Inflammatory macrophage treated with lipopolysaccharide for 1 hour (primary cell): ENCODE measurements at regions not wholly inside any gene's neighbourhood (a gene's known extent, or its start where the extent isn't known, plus 50 kb on each side); places are given as distances from the start of the nearest gene placed in this dataset.

Experiments used
- DNase-seq, 2 donors: peaks; one replicate each; pipeline ENCODE4 v3.0.0-alpha.2; 2020 to 2022

DNA sequence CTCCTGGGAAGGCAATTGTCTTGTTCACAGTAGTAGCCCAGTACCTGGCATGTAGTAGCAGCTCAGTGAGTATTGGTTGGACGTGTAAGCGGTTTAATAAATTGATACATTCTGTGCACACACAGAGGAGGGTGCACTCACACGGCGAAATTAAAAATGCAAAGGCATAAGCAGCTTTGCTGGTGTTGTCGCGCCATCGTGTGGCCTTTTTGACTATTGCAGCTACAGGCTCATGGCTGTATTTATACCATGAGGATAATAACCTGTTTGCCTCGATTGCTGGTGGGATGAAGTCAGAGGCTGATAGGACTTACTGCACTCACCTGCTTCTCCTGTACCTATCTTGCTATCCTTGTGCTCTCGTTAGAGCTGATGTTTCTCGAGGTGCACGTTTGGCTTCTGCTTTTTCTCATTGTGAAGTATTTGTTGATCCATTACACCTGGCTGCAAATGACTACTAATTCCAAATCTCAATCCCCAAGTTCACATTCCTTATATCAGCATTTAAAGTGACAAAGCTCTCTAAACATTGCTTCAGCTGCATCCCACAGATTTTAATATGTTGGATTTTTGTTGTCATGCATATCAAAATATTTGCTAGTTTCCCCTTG is 61.5 kb downstream of the TBXT start:
- peak; percentile 8 to 82 for DNase-seq

DNA sequence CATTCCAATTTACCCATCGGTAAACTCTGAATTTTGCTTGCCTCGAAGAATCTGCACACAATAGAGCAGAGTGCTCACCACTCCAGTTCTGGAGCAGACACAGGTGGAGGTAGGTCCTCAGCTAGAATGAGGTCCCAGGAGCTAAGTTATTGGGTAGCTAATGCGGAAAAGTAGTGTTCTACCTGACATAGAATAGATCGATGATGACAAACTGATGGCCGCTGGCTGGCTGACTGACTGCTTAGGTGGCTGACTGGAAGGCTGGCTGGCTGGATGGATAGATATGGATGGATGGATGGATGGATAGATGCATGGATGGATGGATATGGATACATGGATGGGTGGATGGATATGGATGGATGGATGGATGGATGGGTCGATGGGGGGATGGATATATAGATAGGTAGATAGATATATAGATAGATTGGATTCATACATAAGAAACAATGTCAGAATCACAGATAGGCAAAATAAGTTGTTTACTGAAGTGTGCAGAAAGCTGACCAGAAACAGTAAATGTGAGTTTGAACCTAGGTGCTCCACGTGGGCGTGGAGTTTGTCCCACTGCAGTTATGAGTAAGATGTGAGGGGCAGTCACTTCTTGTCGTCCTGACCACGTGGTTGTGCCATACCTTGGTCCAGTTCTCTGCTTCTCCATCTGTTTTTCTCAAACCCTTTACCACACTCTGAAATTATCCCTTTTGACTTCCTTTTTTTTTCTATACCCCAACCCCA is 62.1 kb downstream of the TBXT start:
- DNase-seq, result no peak

DNA sequence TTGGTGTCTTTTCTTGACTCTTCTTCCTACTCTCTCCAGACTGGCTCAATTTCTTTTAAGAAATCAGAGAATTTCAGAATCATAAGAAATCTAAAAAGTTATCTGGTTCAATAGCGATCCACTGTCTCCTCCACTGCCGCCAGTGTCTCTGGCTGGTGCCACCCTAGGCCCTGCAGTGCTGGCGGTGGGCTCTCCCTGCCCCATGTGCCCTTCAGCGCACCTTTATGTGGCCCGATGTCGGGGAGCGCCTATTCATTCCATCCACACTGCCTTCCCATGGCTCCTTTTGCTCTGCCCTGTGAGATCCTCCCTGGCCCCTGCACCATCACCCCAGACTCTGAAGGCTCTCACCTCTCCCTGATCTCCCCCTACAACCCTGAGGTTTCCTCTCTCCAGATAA is 62.8 kb downstream of the TBXT start:
- no peak for DNase-seq

DNA sequence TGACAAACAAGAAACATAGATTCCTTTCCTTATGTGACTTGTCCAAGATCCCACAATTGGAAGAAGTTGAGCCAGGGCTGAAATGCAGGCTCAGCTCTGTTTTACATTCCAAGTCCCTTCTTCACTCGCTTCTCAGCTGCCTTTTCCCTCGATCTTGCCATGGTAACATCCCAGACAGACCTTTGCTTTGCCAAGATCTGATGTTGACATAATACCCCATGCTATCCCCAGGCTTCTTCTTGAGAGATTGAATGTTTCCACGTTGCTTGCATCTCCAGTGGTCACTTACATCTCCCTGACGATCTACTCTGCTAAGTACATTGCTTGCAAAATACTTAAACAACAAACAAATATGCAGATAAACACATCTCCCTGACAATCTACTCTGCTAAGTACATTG is 63.5 kb downstream of the TBXT start:
- DNase-seq, result no peak

- no peak for DNase-seq
These were observed 65.7 kb downstream of the TBXT start for GRCh38 chr6:166101819-166102419.

- DNase-seq, result peak; percentile 19 to 64
These were observed 69.6 kb downstream of the TBXT start for GRCh38 chr6:166097914-166098522.

DNA sequence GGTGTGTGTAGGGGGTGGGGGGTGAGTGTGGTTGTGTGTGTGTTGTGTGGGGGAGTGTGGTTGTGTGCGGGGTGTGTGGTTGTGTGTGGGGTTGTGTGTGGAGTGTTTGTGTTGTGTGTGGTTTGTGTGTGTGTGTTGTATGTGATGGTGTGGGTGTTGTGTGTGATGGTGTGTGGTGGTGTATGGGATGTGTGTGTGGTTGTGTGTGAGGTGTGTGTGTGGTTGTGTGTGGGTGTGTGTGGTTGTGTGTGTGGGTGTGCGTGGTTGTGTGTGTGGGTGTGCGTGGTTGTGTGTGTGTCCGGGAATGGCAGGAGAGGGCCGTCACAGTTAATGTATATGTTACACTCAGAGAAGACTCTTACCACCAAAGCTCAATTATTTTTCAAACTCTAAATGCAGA is 79.8 kb downstream of the TBXT start:
- DNase-seq, result no peak

DNA sequence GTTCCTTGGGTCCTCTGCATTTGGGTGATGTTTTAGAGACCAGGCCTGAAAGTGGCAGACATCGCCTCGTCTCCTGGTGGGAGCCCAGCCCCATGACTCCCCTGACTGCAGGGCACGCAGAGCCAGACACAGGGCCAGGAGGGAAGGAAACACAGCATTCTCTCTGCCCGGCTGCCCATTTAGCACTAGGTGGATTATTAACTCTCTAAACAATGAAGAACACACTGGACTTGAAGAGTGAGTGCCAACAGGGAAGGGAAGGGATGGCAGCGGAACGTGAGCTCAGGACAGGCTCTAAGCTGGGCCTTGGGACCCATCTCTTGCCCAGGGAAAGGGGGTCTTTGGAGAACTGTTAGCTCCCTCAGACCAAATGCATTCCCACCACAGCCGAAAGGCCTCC is 80.4 kb downstream of the TBXT start:
- DNase-seq, result no peak

- DNase-seq, result no peak
These were observed 82.2 kb downstream of the TBXT start for GRCh38 chr6:166085500-166085899.

GRCh38 chr6:166084951-166085350 is 82.7 kb downstream of the TBXT start:
- DNase-seq, result no peak

GRCh38 chr6:166079841-166080240 is 87.8 kb downstream of the TBXT start:
- DNase-seq, result no peak

- no peak for DNase-seq
These were observed 89.4 kb downstream of the TBXT start for GRCh38 chr6:166078294-166078693.

DNA sequence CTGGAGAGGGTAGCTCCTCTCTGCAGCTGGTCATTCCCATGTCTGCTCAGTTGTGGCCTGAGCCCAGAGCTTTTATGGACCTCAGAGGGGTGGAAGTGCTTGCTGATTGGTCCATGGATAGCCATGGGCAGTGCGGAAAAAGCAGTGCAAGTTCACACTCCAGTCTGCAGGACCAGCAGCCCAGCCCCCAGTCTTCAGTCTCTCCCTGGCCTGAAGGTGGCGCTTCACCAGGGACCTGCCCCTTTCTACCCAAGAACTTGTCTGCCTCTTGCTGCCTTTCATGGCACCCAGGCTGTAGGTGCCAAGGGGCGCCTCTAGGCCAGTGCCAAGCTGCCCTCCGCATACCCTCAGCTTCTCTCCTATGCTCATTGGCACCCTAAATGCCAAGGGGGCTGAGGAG is 91.0 kb downstream of the TBXT start:
- no peak for DNase-seq

DNA sequence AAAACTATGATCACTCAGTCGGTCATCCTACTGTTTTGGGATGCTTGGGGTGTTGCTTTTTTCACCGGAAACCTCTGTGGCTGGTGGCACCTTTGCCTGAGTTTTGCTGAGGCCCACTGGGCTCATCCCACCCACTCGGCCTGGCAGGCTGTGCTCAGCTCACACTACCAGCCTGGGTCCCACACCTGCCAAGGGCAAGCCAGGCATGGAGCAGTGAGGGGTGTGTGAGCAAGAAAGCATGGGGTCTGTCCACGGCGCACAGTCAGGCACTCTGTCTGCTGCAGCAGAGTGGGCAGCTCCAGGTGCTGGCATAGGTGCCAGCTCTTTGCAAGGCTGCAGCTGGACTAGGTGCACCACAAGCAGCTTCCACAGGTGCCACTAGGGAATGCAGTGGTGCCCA is 91.7 kb downstream of the TBXT start:
- DNase-seq, result no peak

DNA sequence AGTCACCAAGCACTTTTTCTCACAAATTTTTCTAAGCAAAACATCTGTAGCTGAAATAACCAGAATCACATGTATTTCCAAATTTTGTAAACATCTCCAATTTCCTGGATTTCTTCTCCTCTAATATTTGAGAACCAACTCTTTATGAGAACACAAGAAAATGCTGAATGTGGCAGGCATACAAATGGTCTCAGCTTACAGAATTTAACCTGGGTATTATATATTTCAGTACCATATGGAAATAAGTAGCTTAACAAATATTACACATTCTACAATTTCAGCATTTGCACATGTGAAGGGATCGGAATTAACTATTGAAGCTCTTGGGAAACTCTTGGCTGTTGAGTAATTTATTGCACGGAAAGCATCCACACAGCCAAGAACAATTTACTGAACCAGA is 92.5 kb downstream of the TBXT start:
- no peak for DNase-seq

DNA sequence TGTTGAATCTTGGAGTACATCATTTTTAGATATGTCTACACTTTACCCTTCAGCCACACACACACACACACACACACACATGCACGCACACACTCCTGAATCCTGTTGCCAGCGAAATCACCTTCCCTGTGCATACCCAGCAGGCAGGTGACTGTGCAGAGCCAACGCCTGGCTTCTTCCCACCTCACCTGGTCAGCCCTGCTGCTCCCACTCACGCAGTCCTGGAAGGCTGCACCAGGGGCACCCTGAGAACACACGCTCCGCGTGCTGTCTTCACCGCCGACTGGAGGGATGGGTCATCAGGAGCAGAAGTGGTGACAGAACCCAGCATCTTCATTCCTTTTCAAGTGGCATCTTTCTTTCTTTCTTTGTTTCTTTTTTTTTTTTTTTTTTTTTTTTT is 94.6 kb downstream of the TBXT start:
- no peak for DNase-seq

GRCh38 chr6:166068768-166069167 is 98.9 kb downstream of the TBXT start:
- DNase-seq, result no peak

GRCh38 chr6:166058064-166058739 is 109.4 kb downstream of the TBXT start:
- DNase-seq, result no peak

DNA sequence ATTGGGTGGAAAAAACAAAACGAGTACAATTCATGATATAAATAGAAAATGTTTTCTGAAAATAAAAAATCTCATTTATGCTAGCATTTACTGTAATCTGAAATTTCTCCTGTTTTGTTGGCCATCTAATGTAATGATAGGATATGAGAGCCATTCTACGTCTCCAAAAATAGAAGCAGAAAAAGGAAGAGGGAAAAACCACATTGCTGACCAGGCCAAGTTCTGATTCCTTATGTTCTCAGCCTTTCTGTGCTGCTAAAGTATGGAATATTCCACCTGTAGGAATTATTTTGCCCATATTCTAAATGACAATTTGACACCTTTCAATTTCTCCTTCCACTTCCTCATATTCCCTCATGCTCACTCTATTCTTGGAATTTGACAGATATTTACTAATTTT is 110.2 kb downstream of the TBXT start:
- no peak for DNase-seq

DNA sequence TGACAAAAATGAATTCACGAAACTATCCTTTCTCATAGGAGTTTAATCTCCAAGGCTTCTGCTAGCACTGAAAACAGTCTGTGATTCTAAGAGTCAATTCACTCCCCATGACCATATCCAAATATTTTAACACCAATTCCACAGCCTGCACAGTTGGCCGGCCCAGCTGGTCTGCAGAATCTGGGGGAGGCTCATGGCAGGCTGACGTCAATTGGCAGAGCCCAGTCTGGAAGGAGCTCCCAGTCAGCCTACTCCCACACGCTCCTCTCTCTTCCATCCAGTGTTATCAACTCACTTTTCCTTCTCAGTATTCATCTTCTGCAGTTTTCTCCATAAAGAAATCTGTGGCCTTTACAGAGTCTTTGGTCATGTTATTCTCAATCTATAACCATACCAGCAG is 111.0 kb downstream of the TBXT start:
- no peak for DNase-seq

- DNase-seq, result no peak
These were observed 111.8 kb downstream of the TBXT start for GRCh38 chr6:166055801-166056200.

DNA sequence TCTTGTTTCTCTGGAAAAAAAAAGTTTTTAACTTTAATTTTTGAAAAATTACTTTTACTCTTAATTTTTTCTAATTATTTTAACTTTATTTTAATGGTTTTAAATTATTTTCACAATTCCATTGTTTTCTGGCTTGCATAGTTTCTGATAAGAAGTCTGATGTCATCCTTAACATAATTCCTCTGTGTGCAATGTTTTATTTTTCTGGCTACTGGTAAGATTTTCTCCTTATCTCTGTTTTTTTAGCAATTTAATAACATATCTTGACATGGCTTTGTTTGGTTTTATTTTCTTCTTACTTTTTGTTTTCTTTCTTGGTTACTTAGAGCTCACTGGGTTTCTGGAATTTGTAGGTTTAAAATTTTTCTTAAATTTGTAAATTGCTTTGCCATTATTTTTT is 114.8 kb downstream of the TBXT start:
- DNase-seq, result no peak

DNA sequence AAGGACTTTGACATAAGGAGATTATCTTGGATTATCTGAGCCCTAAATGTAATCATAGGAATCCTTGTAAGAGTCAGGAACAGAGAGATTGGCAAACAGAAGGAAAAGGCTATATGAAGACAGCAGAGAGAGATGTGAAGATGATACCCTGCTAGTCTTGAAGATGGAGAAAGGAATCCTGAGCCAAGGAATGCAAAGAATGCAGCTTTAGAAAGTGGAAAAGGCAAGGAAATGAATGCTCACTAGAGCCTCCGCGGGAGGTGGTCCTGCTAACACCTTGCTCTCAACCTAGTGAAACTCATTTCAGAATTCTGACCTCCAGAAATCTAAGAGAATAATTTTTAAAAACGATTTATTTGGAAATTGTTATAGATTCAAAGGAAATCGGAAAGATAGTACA is 117.1 kb downstream of the TBXT start:
- no peak for DNase-seq

GRCh38 chr6:166046982-166047381 is 120.7 kb downstream of the TBXT start:
- no peak for DNase-seq
